H9 (cell line): ENCODE measurements at regions not wholly inside any gene's neighbourhood (a gene's known extent, or its start where the extent isn't known, plus 50 kb on each side); places are given as distances from the start of the nearest gene placed in this dataset.

Source experiments
- DNase-seq: peaks from one replicate; pipeline ENCODE4 v3.0.0-alpha.2; 2017
- H2AFZ ChIP-seq: one replicate; pipeline ENCODE4 v1.6.1; 2013; ENCODE audit warnings: mild to moderate bottlenecking, low read length, control low read depth, moderate library complexity
- H2AK5ac ChIP-seq: 2 replicates; pipeline ENCODE4 v1.6.1; 2013; ENCODE audit warnings: low read length, control low read depth, mixed read lengths; ENCODE audit not compliant: insufficient read length
- H2BK120ac ChIP-seq: one replicate; pipeline ENCODE4 v1.6.1; 2013; ENCODE audit warnings: low read depth, mild to moderate bottlenecking, low read length, control low read depth, inconsistent platforms; ENCODE audit not compliant: poor library complexity, severe bottlenecking
- H2BK12ac ChIP-seq: 2 replicates; pipeline ENCODE4 v1.6.1; 2013; ENCODE audit warnings: low read length, control low read depth, mixed read lengths, low read depth; ENCODE audit not compliant: insufficient read length
- H2BK15ac ChIP-seq: 2 replicates; pipeline ENCODE4 v1.6.1; 2013; ENCODE audit warnings: low read depth, low read length, control low read depth
- H2BK20ac ChIP-seq: one replicate; pipeline ENCODE4 v1.6.1; 2013; ENCODE audit warnings: low read depth, mild to moderate bottlenecking, low read length, control low read depth, inconsistent platforms; ENCODE audit not compliant: poor library complexity, severe bottlenecking
- H2BK5ac ChIP-seq: 2 replicates; pipeline ENCODE4 v1.6.1; 2013; ENCODE audit warnings: low read length, control low read depth, mixed read lengths; ENCODE audit not compliant: insufficient read length
- H3K14ac ChIP-seq: 2 replicates; pipeline ENCODE4 v1.6.1; 2013; ENCODE audit warnings: low read length, control low read depth; ENCODE audit not compliant: insufficient read depth
- H3K18ac ChIP-seq: 2 replicates; pipeline ENCODE4 v1.6.1; 2013; ENCODE audit warnings: low read depth, mild to moderate bottlenecking, mixed read lengths, low read length, control low read depth; ENCODE audit not compliant: insufficient read length
- H3K23ac ChIP-seq: 2 replicates; pipeline ENCODE4 v1.6.1; 2013; ENCODE audit warnings: low read length, control low read depth, mixed read lengths, low read depth; ENCODE audit not compliant: insufficient read length
- H3K23me2 ChIP-seq: 2 replicates; pipeline ENCODE4 v1.6.1; 2013; ENCODE audit warnings: low read depth, mild to moderate bottlenecking, mixed read lengths, low read length, control low read depth; ENCODE audit not compliant: insufficient read length, poor library complexity, severe bottlenecking
- H3K27ac ChIP-seq: 2 replicates; pipeline ENCODE4 v1.5.1; 2013; ENCODE audit warnings: low read length, control low read depth, mixed read lengths, low read depth; ENCODE audit not compliant: insufficient read length
- H3K27me3 ChIP-seq: 2 replicates; pipeline ENCODE4 v1.6.1; 2013; ENCODE audit warnings: low read length, control low read depth, inconsistent platforms; ENCODE audit not compliant: insufficient read depth
- H3K4ac ChIP-seq: 2 replicates; pipeline ENCODE4 v1.6.1; 2013; ENCODE audit warnings: low read depth, mild to moderate bottlenecking, control low read depth, inconsistent platforms, low read length, moderate library complexity
- H3K4me1 ChIP-seq: 2 replicates; pipeline ENCODE4 v1.6.1; 2013; ENCODE audit warnings: low read length, control low read depth, inconsistent platforms; ENCODE audit not compliant: insufficient read depth
- H3K4me2 ChIP-seq: 2 replicates; pipeline ENCODE4 v1.6.1; 2013; ENCODE audit warnings: low read length, control low read depth, mixed read lengths; ENCODE audit not compliant: insufficient read length, insufficient read depth
- H3K56ac ChIP-seq: 2 replicates; pipeline ENCODE4 v1.6.1; 2013; ENCODE audit warnings: low read depth, mild to moderate bottlenecking, mixed read lengths, low read length, control low read depth; ENCODE audit not compliant: insufficient read length
- H3K79me1 ChIP-seq: 2 replicates; pipeline ENCODE4 v1.6.1; 2013; ENCODE audit warnings: low read depth, mild to moderate bottlenecking, moderate library complexity, low read length, control low read depth, inconsistent platforms; ENCODE audit not compliant: insufficient read depth, poor library complexity, severe bottlenecking
- H3K79me2 ChIP-seq: 2 replicates; pipeline ENCODE4 v1.6.1; 2013; ENCODE audit warnings: low read length, control low read depth, inconsistent platforms; ENCODE audit not compliant: insufficient read depth
- H3K9ac ChIP-seq: 2 replicates; pipeline ENCODE4 v1.6.1; 2013; ENCODE audit warnings: low read length, control low read depth, mixed read lengths; ENCODE audit not compliant: insufficient read length; ENCODE audit errors: extremely low read depth
- H3K9me3 ChIP-seq: one replicate; pipeline ENCODE4 v1.6.1; 2013; ENCODE audit warnings: low read depth, low read length, inconsistent platforms; ENCODE audit not compliant: control insufficient read depth
- H3T11ph ChIP-seq: one replicate; pipeline ENCODE4 v1.6.1; 2013; ENCODE audit warnings: mild to moderate bottlenecking, low read length, control low read depth, inconsistent platforms
- H4K20me1 ChIP-seq: one replicate; pipeline ENCODE4 v1.6.1; 2013; ENCODE audit not compliant: control insufficient read depth, insufficient read length, insufficient read depth
- H4K5ac ChIP-seq: 2 replicates; pipeline ENCODE4 v1.6.1; 2013; ENCODE audit warnings: low read depth, mild to moderate bottlenecking, mixed read lengths, low read length, control low read depth; ENCODE audit not compliant: insufficient read length
- H4K8ac ChIP-seq: replicated peaks from 2 replicates; pipeline ENCODE4 v1.6.1; 2013; ENCODE audit warnings: low read length, control low read depth, mixed read lengths, low read depth; ENCODE audit not compliant: insufficient read length
- H4K91ac ChIP-seq: 2 replicates; pipeline ENCODE4 v1.6.1; 2013; ENCODE audit warnings: low read depth, mild to moderate bottlenecking, moderate library complexity, mixed read lengths, low read length, control low read depth; ENCODE audit not compliant: insufficient read length
- H3K27ac Mint-ChIP-seq, 3 experiments: 2 replicates in 2 of 3; 3 replicates in 1 of 3; pipeline ENCODE4 v1.8.0; 2020 to 2021; ENCODE audit warnings: mixed read lengths in 3 of 3, mild to moderate bottlenecking in 1 of 3, moderate library complexity in 1 of 3
- H3K27me3 Mint-ChIP-seq: 2 replicates; pipeline ENCODE4 v1.8.0; 2021; ENCODE audit warnings: low read depth, mild to moderate bottlenecking, moderate library complexity, mixed read lengths
- H3K36me3 Mint-ChIP-seq, 3 experiments: 2 replicates in 2 of 3; 3 replicates in 1 of 3; pipeline ENCODE4 v1.8.0; 2020 to 2021; ENCODE audit warnings: low read depth in 3 of 3, mixed read lengths in 3 of 3; ENCODE audit not compliant: insufficient read depth in 1 of 3
- H3K4me1 Mint-ChIP-seq, 2 experiments: 2 replicates each; pipeline ENCODE4 v1.8.0; 2020; ENCODE audit warnings: mixed read lengths in 2 of 2
- H3K4me3 Mint-ChIP-seq, 2 experiments: 2 replicates in 1 of 2; 3 replicates in 1 of 2; pipeline ENCODE4 v1.8.0; 2020 to 2021; ENCODE audit warnings: mild to moderate bottlenecking in 2 of 2, mixed read lengths in 2 of 2, moderate library complexity in 1 of 2
- H3K9me3 Mint-ChIP-seq, 2 experiments: 2 replicates in 1 of 2; 3 replicates in 1 of 2; pipeline ENCODE4 v1.8.0; 2020; ENCODE audit warnings: mild to moderate bottlenecking in 2 of 2, mixed read lengths in 2 of 2, moderate library complexity in 1 of 2
- CTCF ChIP-seq: fragments of 200-600 bp; sonication (generic); conservative IDR thresholded peaks from 3 replicates; pipeline ENCODE4 v1.8.0; 2021; ENCODE audit warnings: antibody characterized with exemption, mild to moderate bottlenecking
- WGBS: extraction: QIAGEN DNeasy Blood & Tissue Kit; methylation state at CpG from one replicate; pipeline ENCODE4 v1.1.7; 2013; ENCODE audit warnings: missing lambda C conversion rate, low lambda C conversion rate, mixed read lengths; ENCODE audit not compliant: insufficient read length; ENCODE audit errors: extremely low coverage; 5-methylcytosine and 5-hydroxymethylcytosine counted together

GRCh38 chr4:126731062-126731461 lies 901.7 kb upstream of the INTU start:
- Histone ChIP-seq H3K9ac (no peak overlapping the region), H3K4me2 (no peak overlapping the region), H4K20me1 (no peaks in the 10 kb centered on the region), H4K5ac (no peak overlapping the region), H4K8ac (no peak overlapping the region), H3K79me1 (no peaks in the 10 kb centered on the region), H2BK15ac (no peak overlapping the region), H3K27me3 (no peaks in the 10 kb centered on the region), H3K4ac (no peak overlapping the region), H2BK5ac (no peak overlapping the region), H2AFZ (no peak overlapping the region), H4K91ac (no peak overlapping the region), H3K27ac (no peak overlapping the region), H3K18ac (no peak overlapping the region), H3K9me3 (no peaks in the 10 kb centered on the region), H3T11ph (no peak overlapping the region), H3K23me2 (no peaks in the 10 kb centered on the region), H3K4me1 (no peaks in the 10 kb centered on the region), H3K23ac (no peak overlapping the region), H3K56ac (no peak overlapping the region), H2AK5ac (no peak overlapping the region), H3K79me2 (no peaks in the 10 kb centered on the region), H2BK12ac (no peak overlapping the region), H2BK20ac (no peak overlapping the region), H3K14ac (no peak overlapping the region), H2BK120ac (no peak overlapping the region)
- Mint-ChIP-seq H3K4me1 (peaks cover 9 to 12% of the 10 kb centered on the region in 2 experiments), H3K36me3 (no peaks in the 10 kb centered on the region), H3K4me3 (no peak overlapping the region), H3K27ac (no peak overlapping the region), H3K9me3 (no peaks in the 10 kb centered on the region), H3K27me3 (no peaks in the 10 kb centered on the region)
- DNase-seq = no peak
- no peak for TF ChIP-seq CTCF
- no CpG with 5 or more reads among the region's 2 CpGs for WGBS
